ENCODE measurements at regions not wholly inside any gene's neighbourhood (a gene's known extent, or its start where the extent isn't known, plus 50 kb on each side); places are given as distances from the start of the nearest gene placed in this dataset.

DNA sequence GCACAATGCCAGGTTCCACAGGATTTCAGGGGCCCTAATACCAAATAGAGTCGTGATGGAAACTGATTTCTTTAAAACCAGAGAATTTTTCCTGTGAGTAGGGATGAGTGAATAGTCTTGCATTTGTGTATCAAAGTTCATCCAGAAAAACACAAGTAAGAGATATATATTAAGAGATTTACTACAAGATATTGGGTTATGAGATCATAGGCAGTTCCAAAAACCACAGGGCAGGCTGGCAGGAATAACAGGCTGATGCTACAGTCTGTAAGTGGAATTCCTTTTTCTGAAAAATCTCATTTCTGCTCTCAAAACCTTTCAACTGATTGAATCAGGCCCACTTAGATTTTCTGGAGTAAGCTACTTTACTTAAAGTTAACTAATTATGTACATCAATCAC, 1756.2 kb upstream of the SEL1L start:
- TF ChIP-seq, protein P1, sequence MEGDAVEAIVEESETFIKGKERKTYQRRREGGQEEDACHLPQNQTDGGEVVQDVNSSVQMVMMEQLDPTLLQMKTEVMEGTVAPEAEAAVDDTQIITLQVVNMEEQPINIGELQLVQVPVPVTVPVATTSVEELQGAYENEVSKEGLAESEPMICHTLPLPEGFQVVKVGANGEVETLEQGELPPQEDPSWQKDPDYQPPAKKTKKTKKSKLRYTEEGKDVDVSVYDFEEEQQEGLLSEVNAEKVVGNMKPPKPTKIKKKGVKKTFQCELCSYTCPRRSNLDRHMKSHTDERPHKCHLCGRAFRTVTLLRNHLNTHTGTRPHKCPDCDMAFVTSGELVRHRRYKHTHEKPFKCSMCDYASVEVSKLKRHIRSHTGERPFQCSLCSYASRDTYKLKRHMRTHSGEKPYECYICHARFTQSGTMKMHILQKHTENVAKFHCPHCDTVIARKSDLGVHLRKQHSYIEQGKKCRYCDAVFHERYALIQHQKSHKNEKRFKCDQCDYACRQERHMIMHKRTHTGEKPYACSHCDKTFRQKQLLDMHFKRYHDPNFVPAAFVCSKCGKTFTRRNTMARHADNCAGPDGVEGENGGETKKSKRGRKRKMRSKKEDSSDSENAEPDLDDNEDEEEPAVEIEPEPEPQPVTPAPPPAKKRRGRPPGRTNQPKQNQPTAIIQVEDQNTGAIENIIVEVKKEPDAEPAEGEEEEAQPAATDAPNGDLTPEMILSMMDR (conservative IDR thresholded peaks at IDR 0.05 in 1 of 2, IDR thresholded peaks at IDR 0.05 in 1 of 2; ENCODE audit: extremely low read depth in 1 of 2, insufficient read depth in 1 of 2, low read depth in 1 of 2, low read length in 2 of 2) = no peak
- TF ChIP-seq EZH2 (IDR thresholded peaks at IDR 0.05; ENCODE audit: borderline replicate concordance, low read length) = no peak

Data from mammary epithelial cell (primary cell).